Activated T-helper 17 cell treated with anti-CD3 and anti-CD28 coated beads, Interleukin-2, amount 50 U/mL, for 72 hours (primary cell): ENCODE measurements at regions not wholly inside any gene's neighbourhood (a gene's known extent, or its start where the extent isn't known, plus 50 kb on each side); places are given as distances from the start of the nearest gene placed in this dataset.

Source experiments
- ATAC-seq: fragments of 150-1000 bp; cut with Tn5 transposase; replicated peaks from 2 replicates; pipeline ENCODE4 v1.10.0; 2021; ENCODE audit warnings: mild to moderate bottlenecking, moderate library complexity
- H3K27ac Mint-ChIP-seq: one replicate; pipeline ENCODE4 v1.8.0; 2022; ENCODE audit warnings: mixed read lengths
- H3K27me3 Mint-ChIP-seq: one replicate; pipeline ENCODE4 v1.8.0; 2022; ENCODE audit warnings: mixed read lengths
- H3K36me3 Mint-ChIP-seq: one replicate; pipeline ENCODE4 v1.8.0; 2022; ENCODE audit warnings: low read depth, mild to moderate bottlenecking, mixed read lengths
- H3K4me1 Mint-ChIP-seq: one replicate; pipeline ENCODE4 v1.8.0; 2022; ENCODE audit warnings: mixed read lengths
- H3K4me3 Mint-ChIP-seq: one replicate; pipeline ENCODE4 v1.8.0; 2022; ENCODE audit warnings: mild to moderate bottlenecking, mixed read lengths
- H3K9me3 Mint-ChIP-seq: one replicate; pipeline ENCODE4 v1.8.0; 2022; ENCODE audit warnings: mixed read lengths

GRCh38 chr16:13503960-13504635 lies 415.9 kb upstream of the ERCC4 start:
- Mint-ChIP-seq H3K9me3 (peaks cover 17% of the 10 kb centered on the region), H3K4me3 (no peak overlapping the region), H3K36me3 (no peaks in the 10 kb centered on the region), H3K27me3 (no peaks in the 10 kb centered on the region), H3K27ac (no peak overlapping the region), H3K4me1 (no peaks in the 10 kb centered on the region)
- ATAC-seq: no peak

- no peaks in the 10 kb centered on the region for H3K27me3 Mint-ChIP-seq
- H3K27ac Mint-ChIP-seq: no peak overlapping the region
- no peak for ATAC-seq
- no peaks in the 10 kb centered on the region for H3K36me3 Mint-ChIP-seq
- peaks cover 10% of the 10 kb centered on the region for H3K9me3 Mint-ChIP-seq
- H3K4me1 Mint-ChIP-seq: no peaks in the 10 kb centered on the region
- no peak overlapping the region for H3K4me3 Mint-ChIP-seq
These were observed 412.4 kb upstream of the ERCC4 start for GRCh38 chr16:13507530-13507929.

- H3K4me1 Mint-ChIP-seq: no peaks in the 10 kb centered on the region
- no peak overlapping the region for H3K27ac Mint-ChIP-seq
- H3K9me3 Mint-ChIP-seq: peaks cover 15% of the 10 kb centered on the region
These were observed 409.4 kb upstream of the ERCC4 start for GRCh38 chr16:13510425-13511151.

GRCh38 chr16:13517841-13518240 lies 402.1 kb upstream of the ERCC4 start:
- H3K36me3 Mint-ChIP-seq: no peaks in the 10 kb centered on the region
- no peaks in the 10 kb centered on the region for H3K27me3 Mint-ChIP-seq
- ATAC-seq: no peak
- no peak overlapping the region for H3K27ac Mint-ChIP-seq
- H3K4me3 Mint-ChIP-seq: no peak overlapping the region
- peaks cover 20% of the 10 kb centered on the region for H3K9me3 Mint-ChIP-seq
- H3K4me1 Mint-ChIP-seq: no peaks in the 10 kb centered on the region

More at GRCh38 chr16:13510425-13511151, 409.4 kb upstream of the ERCC4 start:
- Mint-ChIP-seq H3K36me3 (no peaks in the 10 kb centered on the region), H3K4me3 (no peak overlapping the region), H3K27me3 (no peaks in the 10 kb centered on the region)
- ATAC-seq: no peak

GRCh38 chr16:13519871-13520270 lies 400.1 kb upstream of the ERCC4 start:
- peaks cover 14% of the 10 kb centered on the region for H3K9me3 Mint-ChIP-seq
- H3K27me3 Mint-ChIP-seq: no peaks in the 10 kb centered on the region
- H3K4me1 Mint-ChIP-seq: no peaks in the 10 kb centered on the region
- no peak for ATAC-seq
- no peaks in the 10 kb centered on the region for H3K36me3 Mint-ChIP-seq
- H3K27ac Mint-ChIP-seq: no peak overlapping the region
- H3K4me3 Mint-ChIP-seq: no peak overlapping the region

- Mint-ChIP-seq H3K4me3 (no peak overlapping the region), H3K27me3 (no peaks in the 10 kb centered on the region), H3K36me3 (no peaks in the 10 kb centered on the region), H3K27ac (no peak overlapping the region), H3K9me3 (peaks cover 9% of the 10 kb centered on the region), H3K4me1 (no peaks in the 10 kb centered on the region)
- ATAC-seq: no peak
These were observed 398.6 kb upstream of the ERCC4 start for GRCh38 chr16:13521356-13521755.

GRCh38 chr16:13527332-13527731 lies 392.6 kb upstream of the ERCC4 start:
- Mint-ChIP-seq H3K27ac (no peak overlapping the region), H3K4me3 (no peak overlapping the region), H3K27me3 (no peaks in the 10 kb centered on the region), H3K36me3 (no peaks in the 10 kb centered on the region), H3K9me3 (peaks cover 8% of the 10 kb centered on the region), H3K4me1 (no peaks in the 10 kb centered on the region)
- ATAC-seq: no peak

- H3K9me3 Mint-ChIP-seq: peaks cover 14% of the 10 kb centered on the region
- no peak overlapping the region for H3K27ac Mint-ChIP-seq
These were observed 391.3 kb upstream of the ERCC4 start for GRCh38 chr16:13528691-13529090.

GRCh38 chr16:13529193-13529982 lies 390.6 kb upstream of the ERCC4 start:
- Mint-ChIP-seq H3K36me3 (no peaks in the 10 kb centered on the region), H3K4me1 (no peaks in the 10 kb centered on the region), H3K27ac (no peak overlapping the region), H3K4me3 (no peak overlapping the region), H3K27me3 (no peaks in the 10 kb centered on the region), H3K9me3 (peaks cover 14% of the 10 kb centered on the region)
- no peak for ATAC-seq

More at GRCh38 chr16:13528691-13529090, 391.3 kb upstream of the ERCC4 start:
- H3K36me3 Mint-ChIP-seq: no peaks in the 10 kb centered on the region
- no peaks in the 10 kb centered on the region for H3K27me3 Mint-ChIP-seq
- no peak for ATAC-seq
- H3K4me3 Mint-ChIP-seq: no peak overlapping the region
- H3K4me1 Mint-ChIP-seq: no peaks in the 10 kb centered on the region

GRCh38 chr16:13540771-13541170 lies 379.2 kb upstream of the ERCC4 start:
- Mint-ChIP-seq H3K27me3 (no peaks in the 10 kb centered on the region), H3K4me3 (no peak overlapping the region), H3K4me1 (no peaks in the 10 kb centered on the region), H3K9me3 (peaks cover 4% of the 10 kb centered on the region), H3K36me3 (no peaks in the 10 kb centered on the region), H3K27ac (no peak overlapping the region)
- no peak for ATAC-seq

- peaks cover 4% of the 10 kb centered on the region for H3K9me3 Mint-ChIP-seq
- H3K4me3 Mint-ChIP-seq: no peak overlapping the region
- no peaks in the 10 kb centered on the region for H3K36me3 Mint-ChIP-seq
- no peaks in the 10 kb centered on the region for H3K27me3 Mint-ChIP-seq
- no peak for ATAC-seq
- H3K27ac Mint-ChIP-seq: no peak overlapping the region
- H3K4me1 Mint-ChIP-seq: no peaks in the 10 kb centered on the region
These were observed 377.7 kb upstream of the ERCC4 start for GRCh38 chr16:13542284-13542683.

GRCh38 chr16:13543850-13544249 lies 376.1 kb upstream of the ERCC4 start:
- H3K27me3 Mint-ChIP-seq: no peaks in the 10 kb centered on the region
- peaks cover 4% of the 10 kb centered on the region for H3K9me3 Mint-ChIP-seq
- no peaks in the 10 kb centered on the region for H3K4me1 Mint-ChIP-seq
- H3K4me3 Mint-ChIP-seq: no peak overlapping the region
- no peak overlapping the region for H3K27ac Mint-ChIP-seq
- H3K36me3 Mint-ChIP-seq: no peaks in the 10 kb centered on the region
- ATAC-seq: no peak

- Mint-ChIP-seq H3K4me3 (no peak overlapping the region), H3K9me3 (no peaks in the 10 kb centered on the region), H3K36me3 (no peaks in the 10 kb centered on the region), H3K4me1 (no peaks in the 10 kb centered on the region), H3K27me3 (no peaks in the 10 kb centered on the region), H3K27ac (no peak overlapping the region)
- no peak for ATAC-seq
These were observed 374.7 kb upstream of the ERCC4 start for GRCh38 chr16:13545271-13545670.

GRCh38 chr16:13550254-13550653 lies 369.7 kb upstream of the ERCC4 start:
- H3K4me1 Mint-ChIP-seq: no peaks in the 10 kb centered on the region
- peaks cover 7% of the 10 kb centered on the region for H3K9me3 Mint-ChIP-seq
- H3K27ac Mint-ChIP-seq: no peak overlapping the region
- no peak for ATAC-seq
- H3K27me3 Mint-ChIP-seq: no peaks in the 10 kb centered on the region
- no peaks in the 10 kb centered on the region for H3K36me3 Mint-ChIP-seq
- H3K4me3 Mint-ChIP-seq: no peak overlapping the region
